Cardiac muscle cell (in vitro differentiated cells and primary cell): ENCODE measurements at regions not wholly inside any gene's neighbourhood (a gene's known extent, or its start where the extent isn't known, plus 50 kb on each side); places are given as distances from the start of the nearest gene placed in this dataset.
A peak's percentile ranks its signal among the peaks of the same experiment; 100 is the strongest.

Experiments
- DNase-seq, 2 donors: peaks; one replicate each; pipeline versions ENCODE4 v3.0.0 to v3.0.0-alpha.2; 2010 to 2017; ENCODE audit warnings: low read depth in 1 of 2, low spot score in 1 of 2
- H3K27ac ChIP-seq: fragments of 200-600 bp; sonication (generic); 2 replicates; pipeline ENCODE4 v1.5.1; 2016
- H3K27me3 ChIP-seq: fragments of 200-600 bp; sonication (generic); 2 replicates; pipeline ENCODE4 v1.6.0; 2016; ENCODE audit warnings: control low read depth
- H3K36me3 ChIP-seq: fragments of 200-600 bp; sonication (generic); 2 replicates; pipeline ENCODE4 v1.5.1; 2016; ENCODE audit warnings: control low read depth
- H3K4me1 ChIP-seq: fragments of 200-600 bp; sonication (generic); 2 replicates; pipeline ENCODE4 v1.8.1; 2017; ENCODE audit warnings: low read depth, mild to moderate bottlenecking, mixed run types
- H3K4me3 ChIP-seq: fragments of 200-600 bp; sonication (generic); 2 replicates; pipeline ENCODE4 v1.5.1; 2016; ENCODE audit warnings: mild to moderate bottlenecking
- H3K9me3 ChIP-seq: fragments of 200-600 bp; sonication (generic); 2 replicates; pipeline ENCODE4 v1.5.1; 2017; ENCODE audit warnings: low read depth, mild to moderate bottlenecking, control low read depth
- TF ChIP-seq, protein P1 (sequence below): IDR thresholded peaks from 2 replicates; pipeline ENCODE4 v1.5.1; 2012; ENCODE audit warnings: low read depth, mild to moderate bottlenecking, low read length

DNA sequence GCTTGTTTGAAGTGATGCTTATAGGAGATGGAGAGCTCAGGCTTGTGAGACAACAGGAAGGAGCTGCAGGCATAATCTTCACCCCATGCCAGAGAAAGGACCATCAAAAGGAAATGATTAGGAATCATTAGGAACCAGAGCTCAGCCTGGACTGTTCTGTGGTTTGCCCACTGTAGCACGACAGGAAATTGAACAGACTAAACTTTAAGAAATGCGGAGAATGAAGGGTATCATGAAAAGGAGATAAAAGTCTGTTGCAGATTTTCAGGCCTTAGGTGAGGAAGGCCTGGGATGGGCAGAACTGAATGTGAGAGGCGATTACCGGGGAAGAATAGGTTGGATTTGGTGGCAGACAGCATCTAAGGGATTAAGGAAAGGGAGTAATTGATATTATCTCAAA is 292.0 kb upstream of the PLXNA2 start:
- H3K27ac ChIP-seq, result no peak overlapping the region
- no peaks in the 10 kb centered on the region for H3K9me3 ChIP-seq
- H3K36me3 ChIP-seq, result no peaks in the 10 kb centered on the region
- no peak overlapping the region for H3K4me3 ChIP-seq
- H3K4me1 ChIP-seq, result peaks cover 19% of the 10 kb centered on the region
- DNase-seq, result no peak
- TF ChIP-seq, protein P1, sequence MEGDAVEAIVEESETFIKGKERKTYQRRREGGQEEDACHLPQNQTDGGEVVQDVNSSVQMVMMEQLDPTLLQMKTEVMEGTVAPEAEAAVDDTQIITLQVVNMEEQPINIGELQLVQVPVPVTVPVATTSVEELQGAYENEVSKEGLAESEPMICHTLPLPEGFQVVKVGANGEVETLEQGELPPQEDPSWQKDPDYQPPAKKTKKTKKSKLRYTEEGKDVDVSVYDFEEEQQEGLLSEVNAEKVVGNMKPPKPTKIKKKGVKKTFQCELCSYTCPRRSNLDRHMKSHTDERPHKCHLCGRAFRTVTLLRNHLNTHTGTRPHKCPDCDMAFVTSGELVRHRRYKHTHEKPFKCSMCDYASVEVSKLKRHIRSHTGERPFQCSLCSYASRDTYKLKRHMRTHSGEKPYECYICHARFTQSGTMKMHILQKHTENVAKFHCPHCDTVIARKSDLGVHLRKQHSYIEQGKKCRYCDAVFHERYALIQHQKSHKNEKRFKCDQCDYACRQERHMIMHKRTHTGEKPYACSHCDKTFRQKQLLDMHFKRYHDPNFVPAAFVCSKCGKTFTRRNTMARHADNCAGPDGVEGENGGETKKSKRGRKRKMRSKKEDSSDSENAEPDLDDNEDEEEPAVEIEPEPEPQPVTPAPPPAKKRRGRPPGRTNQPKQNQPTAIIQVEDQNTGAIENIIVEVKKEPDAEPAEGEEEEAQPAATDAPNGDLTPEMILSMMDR, result no peak
- H3K27me3 ChIP-seq, result no peaks in the 10 kb centered on the region

DNA sequence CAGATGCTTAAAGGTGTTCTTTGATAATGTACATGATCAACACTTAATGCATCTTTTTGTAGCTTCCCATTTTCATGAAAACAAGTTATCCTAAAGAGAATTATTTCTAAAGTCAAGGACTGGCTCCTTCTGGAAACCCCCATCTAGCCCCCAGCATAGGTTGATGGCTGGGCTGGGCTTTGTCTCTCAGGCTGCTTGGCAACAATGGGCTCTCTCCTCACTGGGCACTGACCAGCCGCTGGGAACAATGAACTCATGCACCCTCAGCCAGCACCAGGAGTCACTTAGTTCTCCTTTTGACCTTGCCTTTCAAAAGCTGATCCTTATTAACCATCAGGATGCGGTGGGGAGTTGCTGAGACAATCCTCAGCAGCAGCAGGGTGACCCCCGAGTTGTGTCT is 293.0 kb upstream of the PLXNA2 start:
- no peak overlapping the region for H3K4me3 ChIP-seq
- no peak overlapping the region for H3K27ac ChIP-seq
- no peaks in the 10 kb centered on the region for H3K9me3 ChIP-seq
- no peaks in the 10 kb centered on the region for H3K36me3 ChIP-seq
- peaks cover 18% of the 10 kb centered on the region for H3K4me1 ChIP-seq
- H3K27me3 ChIP-seq, result no peaks in the 10 kb centered on the region
- TF ChIP-seq, protein P1, result no peak
- DNase-seq, result peak in 1 of 2 donors; percentile 30

DNA sequence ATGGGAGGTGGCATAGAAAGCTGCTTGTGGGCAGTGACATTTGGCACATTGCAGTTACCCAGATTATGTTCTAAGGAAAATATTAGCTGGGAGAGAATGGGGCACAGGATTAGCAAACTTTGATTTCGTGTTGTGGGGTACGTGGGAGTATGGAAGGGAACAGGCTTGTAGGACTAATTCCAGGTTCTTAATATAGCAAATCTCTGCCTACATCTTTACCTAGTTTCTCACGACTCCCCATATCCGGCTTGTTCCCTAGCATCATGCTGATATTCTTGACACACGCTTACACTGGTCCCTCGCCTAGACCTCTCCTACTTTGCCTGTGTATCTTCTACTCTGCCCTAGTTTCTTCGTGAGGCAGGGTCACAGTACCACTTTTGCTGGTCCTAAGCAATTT is 293.9 kb upstream of the PLXNA2 start:
- TF ChIP-seq, protein P1, result no peak
- H3K36me3 ChIP-seq, result no peaks in the 10 kb centered on the region
- no peak overlapping the region for H3K4me3 ChIP-seq
- DNase-seq, result no peak
- no peaks in the 10 kb centered on the region for H3K27me3 ChIP-seq
- no peak overlapping the region for H3K27ac ChIP-seq
- H3K4me1 ChIP-seq, result peaks cover 18% of the 10 kb centered on the region
- no peaks in the 10 kb centered on the region for H3K9me3 ChIP-seq

DNA sequence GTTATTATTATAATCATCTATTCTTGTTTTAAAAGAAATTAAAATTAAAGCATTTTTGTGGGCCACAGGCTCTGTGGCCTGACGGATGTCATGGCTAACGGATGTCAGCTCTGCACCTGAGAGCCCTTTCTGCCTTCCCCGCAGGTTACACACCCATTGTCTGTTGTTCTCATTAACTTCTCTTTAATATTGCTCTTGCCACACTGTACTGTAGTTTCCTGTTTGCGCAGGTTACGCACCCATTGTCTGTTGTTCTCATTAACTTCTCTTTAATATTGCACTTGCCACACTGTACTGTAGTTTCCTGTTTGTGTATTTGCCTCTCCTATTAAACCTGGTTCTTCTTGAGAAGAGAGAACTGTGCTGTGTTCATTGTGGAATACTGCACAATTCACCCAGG is 294.4 kb upstream of the PLXNA2 start:
- H3K9me3 ChIP-seq, result no peaks in the 10 kb centered on the region
- no peak for DNase-seq
- peaks cover 18% of the 10 kb centered on the region for H3K4me1 ChIP-seq
- TF ChIP-seq, protein P1, result no peak
- no peaks in the 10 kb centered on the region for H3K27me3 ChIP-seq
- no peak overlapping the region for H3K27ac ChIP-seq
- no peak overlapping the region for H3K4me3 ChIP-seq
- H3K36me3 ChIP-seq, result no peaks in the 10 kb centered on the region

DNA sequence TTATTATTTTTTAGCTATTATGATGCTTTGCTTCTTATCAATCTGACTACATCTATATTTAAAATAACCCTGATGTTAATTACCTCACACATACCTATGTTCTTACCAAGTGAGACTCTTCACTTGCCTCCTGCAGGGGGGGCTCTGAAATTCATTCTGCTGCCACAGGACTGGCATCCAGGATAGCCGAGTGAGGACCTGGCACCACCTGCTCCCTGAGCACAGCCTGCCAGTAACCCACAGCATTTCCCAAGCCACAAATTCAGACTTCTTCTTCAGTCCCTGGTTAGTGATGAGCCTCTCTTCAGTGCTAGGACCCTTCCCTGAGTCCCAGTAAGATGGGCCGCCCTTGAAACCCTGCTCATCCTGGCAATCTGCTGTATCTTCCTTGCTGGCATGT is 296.5 kb upstream of the PLXNA2 start:
- Histone ChIP-seq H3K9me3 (no peaks in the 10 kb centered on the region), H3K27me3 (no peaks in the 10 kb centered on the region), H3K27ac (no peak overlapping the region), H3K4me1 (peaks cover 18% of the 10 kb centered on the region), H3K36me3 (no peaks in the 10 kb centered on the region), H3K4me3 (no peak overlapping the region)
- TF ChIP-seq, protein P1, result no peak
- no peak for DNase-seq
